ENCODE measurements at regions not wholly inside any gene's neighbourhood (a gene's known extent, or its start where the extent isn't known, plus 50 kb on each side); places are given as distances from the start of the nearest gene placed in this dataset.

- no peak for DNase-seq (ENCODE audit: low read depth, low spot score)
These were observed 110.6 kb upstream of the LIMCH1 start for GRCh38 chr4:41427306-41427882.

- no peak for DNase-seq (ENCODE audit: low read depth, low spot score)
These were observed 109.9 kb upstream of the LIMCH1 start for GRCh38 chr4:41427931-41428600.

GRCh38 chr4:41428601-41429279 is 109.2 kb upstream of the LIMCH1 start:
- no peak for DNase-seq (ENCODE audit: low read depth, low spot score)

- no peak for DNase-seq (ENCODE audit: low read depth, low spot score)
These were observed 108.7 kb upstream of the LIMCH1 start for GRCh38 chr4:41429280-41429669.

- DNase-seq (ENCODE audit: low read depth, low spot score): no peak
These were observed 107.2 kb upstream of the LIMCH1 start for GRCh38 chr4:41430792-41431191.

- DNase-seq (ENCODE audit: low read depth, low spot score): no peak
These were observed 106.7 kb upstream of the LIMCH1 start for GRCh38 chr4:41431276-41431675.

- DNase-seq (ENCODE audit: low read depth, low spot score): no peak
These were observed 105.7 kb upstream of the LIMCH1 start for GRCh38 chr4:41432219-41432618.

- DNase-seq (ENCODE audit: low read depth, low spot score): peak; percentile 95
These were observed 105.1 kb upstream of the LIMCH1 start for GRCh38 chr4:41432881-41433280.

- no peak for DNase-seq (ENCODE audit: low read depth, low spot score)
These were observed 104.6 kb upstream of the LIMCH1 start for GRCh38 chr4:41433361-41433760.

GRCh38 chr4:41435510-41435909 is 102.4 kb upstream of the LIMCH1 start:
- no peak for DNase-seq (ENCODE audit: low read depth, low spot score)

GRCh38 chr4:41436419-41436818 is 101.5 kb upstream of the LIMCH1 start:
- DNase-seq (ENCODE audit: low read depth, low spot score): no peak

GRCh38 chr4:41437111-41437536 is 100.8 kb upstream of the LIMCH1 start:
- no peak for DNase-seq (ENCODE audit: low read depth, low spot score)

- DNase-seq (ENCODE audit: low read depth, low spot score): no peak
These were observed 99.0 kb upstream of the LIMCH1 start for GRCh38 chr4:41438931-41439297.

GRCh38 chr4:41442810-41443209 is 95.1 kb upstream of the LIMCH1 start:
- no peak for DNase-seq (ENCODE audit: low read depth, low spot score)

- no peak for DNase-seq (ENCODE audit: low read depth, low spot score)
These were observed 94.4 kb upstream of the LIMCH1 start for GRCh38 chr4:41443340-41444079.

- DNase-seq (ENCODE audit: low read depth, low spot score): no peak
These were observed 91.6 kb upstream of the LIMCH1 start for GRCh38 chr4:41446391-41446790.

- DNase-seq (ENCODE audit: low read depth, low spot score): no peak
These were observed 90.8 kb upstream of the LIMCH1 start for GRCh38 chr4:41446981-41447725.

GRCh38 chr4:41448934-41449333 is 89.0 kb upstream of the LIMCH1 start:
- DNase-seq (ENCODE audit: low read depth, low spot score): no peak

GRCh38 chr4:41451961-41452360 is 86.0 kb upstream of the LIMCH1 start:
- no peak for DNase-seq (ENCODE audit: low read depth, low spot score)

- no peak for DNase-seq (ENCODE audit: low read depth, low spot score)
These were observed 85.3 kb upstream of the LIMCH1 start for GRCh38 chr4:41452484-41453225.

GRCh38 chr4:41454423-41454822 is 83.5 kb upstream of the LIMCH1 start:
- no peak for DNase-seq (ENCODE audit: low read depth, low spot score)
